ENCODE measurements at regions not wholly inside any gene's neighbourhood (a gene's known extent, or its start where the extent isn't known, plus 50 kb on each side); places are given as distances from the start of the nearest gene placed in this dataset.

GRCh38 chr3:176578316-176578715, 619.0 kb downstream of the TBL1XR1 start:
- no peak overlapping the region for H3K4me3 ChIP-seq
- H3K27ac ChIP-seq = no peak overlapping the region
- no peak for DNase-seq (ENCODE audit: low spot score)
- no peak for TF ChIP-seq CTCF (IDR thresholded peaks at IDR 0.05)

- TF ChIP-seq CTCF (IDR thresholded peaks at IDR 0.05) = no peak
- no peak overlapping the region for H3K27ac ChIP-seq
- no peak for DNase-seq (ENCODE audit: low spot score)
Observed at GRCh38 chr3:176577447-176577846, 619.8 kb downstream of the TBL1XR1 start.

GRCh38 chr3:176574786-176575185, 622.5 kb downstream of the TBL1XR1 start:
- Histone ChIP-seq H3K4me3 (no peak overlapping the region), H3K27ac (no peak overlapping the region)
- no peak for TF ChIP-seq CTCF (IDR thresholded peaks at IDR 0.05)
- no peak for DNase-seq (ENCODE audit: low spot score)

More at GRCh38 chr3:176577447-176577846, 619.8 kb downstream of the TBL1XR1 start:
- no peak overlapping the region for H3K4me3 ChIP-seq

GRCh38 chr3:176571926-176572325, 625.4 kb downstream of the TBL1XR1 start:
- TF ChIP-seq CTCF (IDR thresholded peaks at IDR 0.05) = no peak
- H3K4me3 ChIP-seq = no peak overlapping the region

GRCh38 chr3:176570992-176571391, 626.3 kb downstream of the TBL1XR1 start:
- Histone ChIP-seq H3K4me3 (no peak overlapping the region), H3K27ac (no peak overlapping the region)
- TF ChIP-seq CTCF (IDR thresholded peaks at IDR 0.05) = no peak
- no peak for DNase-seq (ENCODE audit: low spot score)

More at GRCh38 chr3:176571926-176572325, 625.4 kb downstream of the TBL1XR1 start:
- H3K27ac ChIP-seq = no peak overlapping the region
- no peak for DNase-seq (ENCODE audit: low spot score)

- Histone ChIP-seq H3K27ac (no peak overlapping the region), H3K4me3 (no peak overlapping the region)
- no peak for TF ChIP-seq CTCF (IDR thresholded peaks at IDR 0.05)
- no peak for DNase-seq (ENCODE audit: low spot score)
Observed at GRCh38 chr3:176568189-176568588, 629.1 kb downstream of the TBL1XR1 start.

- no peak for DNase-seq (ENCODE audit: low spot score)
- no peak overlapping the region for H3K4me3 ChIP-seq
- TF ChIP-seq CTCF (IDR thresholded peaks at IDR 0.05) = no peak
- no peak overlapping the region for H3K27ac ChIP-seq
Observed at GRCh38 chr3:176566757-176567156, 630.5 kb downstream of the TBL1XR1 start.
